ENCODE measurements at regions not wholly inside any gene's neighbourhood (a gene's known extent, or its start where the extent isn't known, plus 50 kb on each side); places are given as distances from the start of the nearest gene placed in this dataset.

- TF ChIP-seq PPARA (CRISPR knock-in tag; IDR thresholded peaks at IDR 0.05; ENCODE audit: borderline replicate concordance) (no peak), ZNF565 (CRISPR knock-in tag; conservative IDR thresholded peaks at IDR 0.05; ENCODE audit: low read depth) (no peak), TOX (CRISPR knock-in tag; IDR thresholded peaks at IDR 0.05; ENCODE audit: borderline replicate concordance) (no peak), PATZ1 (CRISPR knock-in tag; IDR thresholded peaks at IDR 0.05; ENCODE audit: borderline replicate concordance) (no peak), ZFP3 (CRISPR knock-in tag; IDR thresholded peaks at IDR 0.05) (no peak), POU6F1 (CRISPR knock-in tag; IDR thresholded peaks at IDR 0.05; ENCODE audit: borderline replicate concordance, low read depth) (no peak), ZNF70 (CRISPR knock-in tag; IDR thresholded peaks at IDR 0.05) (no peak), ZFP30 (CRISPR knock-in tag; IDR thresholded peaks at IDR 0.05) (no peak), GLIS3 (CRISPR knock-in tag; IDR thresholded peaks at IDR 0.05) (no peak), OSR1 (CRISPR knock-in tag; IDR thresholded peaks at IDR 0.05) (no peak), ZNF8 (CRISPR knock-in tag; IDR thresholded peaks at IDR 0.05) (no peak)
- TF ChIP-seq, protein P1, sequence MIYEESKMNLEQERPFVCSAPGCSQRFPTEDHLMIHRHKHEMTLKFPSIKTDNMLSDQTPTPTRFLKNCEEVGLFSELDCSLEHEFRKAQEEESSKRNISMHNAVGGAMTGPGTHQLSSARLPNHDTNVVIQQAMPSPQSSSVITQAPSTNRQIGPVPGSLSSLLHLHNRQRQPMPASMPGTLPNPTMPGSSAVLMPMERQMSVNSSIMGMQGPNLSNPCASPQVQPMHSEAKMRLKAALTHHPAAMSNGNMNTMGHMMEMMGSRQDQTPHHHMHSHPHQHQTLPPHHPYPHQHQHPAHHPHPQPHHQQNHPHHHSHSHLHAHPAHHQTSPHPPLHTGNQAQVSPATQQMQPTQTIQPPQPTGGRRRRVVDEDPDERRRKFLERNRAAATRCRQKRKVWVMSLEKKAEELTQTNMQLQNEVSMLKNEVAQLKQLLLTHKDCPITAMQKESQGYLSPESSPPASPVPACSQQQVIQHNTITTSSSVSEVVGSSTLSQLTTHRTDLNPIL (CRISPR knock-in tag; IDR thresholded peaks at IDR 0.05; ENCODE audit: low read depth), result no peak
- TF ChIP-seq, protein P2, sequence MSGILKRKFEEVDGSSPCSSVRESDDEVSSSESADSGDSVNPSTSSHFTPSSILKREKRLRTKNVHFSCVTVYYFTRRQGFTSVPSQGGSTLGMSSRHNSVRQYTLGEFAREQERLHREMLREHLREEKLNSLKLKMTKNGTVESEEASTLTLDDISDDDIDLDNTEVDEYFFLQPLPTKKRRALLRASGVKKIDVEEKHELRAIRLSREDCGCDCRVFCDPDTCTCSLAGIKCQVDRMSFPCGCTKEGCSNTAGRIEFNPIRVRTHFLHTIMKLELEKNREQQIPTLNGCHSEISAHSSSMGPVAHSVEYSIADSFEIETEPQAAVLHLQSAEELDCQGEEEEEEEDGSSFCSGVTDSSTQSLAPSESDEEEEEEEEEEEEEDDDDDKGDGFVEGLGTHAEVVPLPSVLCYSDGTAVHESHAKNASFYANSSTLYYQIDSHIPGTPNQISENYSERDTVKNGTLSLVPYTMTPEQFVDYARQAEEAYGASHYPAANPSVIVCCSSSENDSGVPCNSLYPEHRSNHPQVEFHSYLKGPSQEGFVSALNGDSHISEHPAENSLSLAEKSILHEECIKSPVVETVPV (CRISPR knock-in tag; IDR thresholded peaks at IDR 0.05), result no peak
These were observed 1315.8 kb downstream of the BRD1 start for GRCh38 chr22:48511781-48512327.

Measured in SK-N-SH treated with all-trans-retinoic acid at 6 μM for 48 hours (cell line).